ENCODE measurements at regions not wholly inside any gene's neighbourhood (a gene's known extent, or its start where the extent isn't known, plus 50 kb on each side); places are given as distances from the start of the nearest gene placed in this dataset.

DNA sequence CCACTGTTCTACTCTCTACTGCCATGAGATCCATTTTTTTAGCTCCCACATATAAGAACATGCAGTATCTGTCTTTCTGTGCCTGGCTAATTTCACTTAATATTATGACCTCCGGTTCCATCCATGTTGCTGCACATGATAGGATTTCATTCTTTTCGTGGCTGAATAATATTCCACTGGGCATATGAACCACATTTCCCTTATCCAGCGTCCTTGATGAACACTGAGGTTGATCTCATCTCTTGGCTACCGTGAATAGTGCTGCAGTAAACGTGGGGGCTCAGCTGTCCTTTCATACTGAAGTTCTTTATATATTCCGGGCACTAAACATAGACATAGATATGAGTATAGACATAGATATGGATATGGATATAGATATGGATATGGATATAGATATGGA, 109.3 kb upstream of the TNRC6C start:
- H3K9me3 ChIP-seq (ENCODE audit: control insufficient read depth, insufficient read depth, low read depth, low read length) = no peaks in the 10 kb centered on the region
- DNase-seq (ENCODE audit: low read depth in 2 of 2) = no peak
- no peaks in the 10 kb centered on the region for H4K20me1 ChIP-seq (ENCODE audit: control insufficient read depth, extremely low read depth, insufficient read depth, low read length)
- H2AFZ ChIP-seq (ENCODE audit: low read length) = no peak overlapping the region
- no peak overlapping the region for H3K9ac ChIP-seq (ENCODE audit: insufficient read depth, low read length)
- no peaks in the 10 kb centered on the region for H3K27me3 ChIP-seq (ENCODE audit: control insufficient read depth, insufficient read depth, low read length)
- H3K4me2 ChIP-seq (ENCODE audit: extremely low read depth, insufficient read depth, low read length) = no peak overlapping the region
- no peak overlapping the region for H3K27ac ChIP-seq (ENCODE audit: insufficient read depth, low read length)
- no peaks in the 10 kb centered on the region for H3K4me1 ChIP-seq (ENCODE audit: control insufficient read depth, extremely low read depth, insufficient read depth, low read length)
- no peak for TF ChIP-seq EZH2 (IDR thresholded peaks at IDR 0.05; ENCODE audit: low read length, missing control alignments)
- TF ChIP-seq, protein P1, sequence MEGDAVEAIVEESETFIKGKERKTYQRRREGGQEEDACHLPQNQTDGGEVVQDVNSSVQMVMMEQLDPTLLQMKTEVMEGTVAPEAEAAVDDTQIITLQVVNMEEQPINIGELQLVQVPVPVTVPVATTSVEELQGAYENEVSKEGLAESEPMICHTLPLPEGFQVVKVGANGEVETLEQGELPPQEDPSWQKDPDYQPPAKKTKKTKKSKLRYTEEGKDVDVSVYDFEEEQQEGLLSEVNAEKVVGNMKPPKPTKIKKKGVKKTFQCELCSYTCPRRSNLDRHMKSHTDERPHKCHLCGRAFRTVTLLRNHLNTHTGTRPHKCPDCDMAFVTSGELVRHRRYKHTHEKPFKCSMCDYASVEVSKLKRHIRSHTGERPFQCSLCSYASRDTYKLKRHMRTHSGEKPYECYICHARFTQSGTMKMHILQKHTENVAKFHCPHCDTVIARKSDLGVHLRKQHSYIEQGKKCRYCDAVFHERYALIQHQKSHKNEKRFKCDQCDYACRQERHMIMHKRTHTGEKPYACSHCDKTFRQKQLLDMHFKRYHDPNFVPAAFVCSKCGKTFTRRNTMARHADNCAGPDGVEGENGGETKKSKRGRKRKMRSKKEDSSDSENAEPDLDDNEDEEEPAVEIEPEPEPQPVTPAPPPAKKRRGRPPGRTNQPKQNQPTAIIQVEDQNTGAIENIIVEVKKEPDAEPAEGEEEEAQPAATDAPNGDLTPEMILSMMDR (conservative IDR thresholded peaks at IDR 0.05 in 1 of 2, IDR thresholded peaks at IDR 0.05 in 1 of 2; ENCODE audit: low read depth in 1 of 2, low read length in 2 of 2) = no peak
- no peaks in the 10 kb centered on the region for H3K36me3 ChIP-seq (ENCODE audit: control insufficient read depth, insufficient read depth, low read length)
- no peak overlapping the region for H3K4me3 ChIP-seq (replicated peaks in 1 of 4; ENCODE audit: control extremely low read depth in 1 of 4, insufficient read depth in 1 of 4, low read depth in 3 of 4, low read length in 4 of 4)
- no peaks in the 10 kb centered on the region for H3K79me2 ChIP-seq (ENCODE audit: control insufficient read depth, insufficient read depth, low read length)

DNA sequence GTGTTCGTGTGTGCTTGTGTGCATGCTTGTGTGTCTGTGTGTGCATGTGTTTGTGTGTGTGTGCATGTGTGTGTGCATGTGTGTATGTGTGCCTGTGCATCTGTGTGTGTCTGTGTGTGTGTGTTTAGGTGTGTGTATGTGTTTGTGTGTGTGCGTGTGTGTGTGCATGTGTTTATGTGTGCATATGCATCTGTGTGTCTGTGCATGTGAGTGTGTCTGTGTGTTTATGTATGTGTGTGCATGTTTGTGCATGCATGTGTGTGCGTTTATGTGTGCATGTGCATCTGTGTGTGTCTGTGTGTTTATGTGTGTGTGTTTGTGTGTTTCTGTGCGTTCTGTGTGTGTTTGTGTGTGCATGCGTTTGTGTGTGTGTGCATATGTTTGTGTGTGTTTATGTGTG, 106.6 kb upstream of the TNRC6C start:
- Histone ChIP-seq H3K9ac (ENCODE audit: insufficient read depth, low read length) (no peak overlapping the region), H3K4me1 (ENCODE audit: control insufficient read depth, extremely low read depth, insufficient read depth, low read length) (no peaks in the 10 kb centered on the region), H3K36me3 (ENCODE audit: control insufficient read depth, insufficient read depth, low read length) (no peaks in the 10 kb centered on the region), H2AFZ (ENCODE audit: low read length) (no peak overlapping the region), H4K20me1 (ENCODE audit: control insufficient read depth, extremely low read depth, insufficient read depth, low read length) (no peaks in the 10 kb centered on the region), H3K79me2 (ENCODE audit: control insufficient read depth, insufficient read depth, low read length) (no peaks in the 10 kb centered on the region), H3K27me3 (ENCODE audit: control insufficient read depth, insufficient read depth, low read length) (no peaks in the 10 kb centered on the region), H3K4me2 (ENCODE audit: extremely low read depth, insufficient read depth, low read length) (no peak overlapping the region), H3K27ac (ENCODE audit: insufficient read depth, low read length) (no peak overlapping the region), H3K9me3 (ENCODE audit: control insufficient read depth, insufficient read depth, low read depth, low read length) (no peaks in the 10 kb centered on the region), H3K4me3 (replicated peaks in 1 of 4; ENCODE audit: control extremely low read depth in 1 of 4, insufficient read depth in 1 of 4, low read depth in 3 of 4, low read length in 4 of 4) (no peak overlapping the region)
- DNase-seq (ENCODE audit: low read depth in 2 of 2) = no peak
- TF ChIP-seq EZH2 (IDR thresholded peaks at IDR 0.05; ENCODE audit: low read length, missing control alignments) = no peak
- TF ChIP-seq, protein P1 (conservative IDR thresholded peaks at IDR 0.05 in 1 of 2, IDR thresholded peaks at IDR 0.05 in 1 of 2; ENCODE audit: low read depth in 1 of 2, low read length in 2 of 2) = no peak

DNA sequence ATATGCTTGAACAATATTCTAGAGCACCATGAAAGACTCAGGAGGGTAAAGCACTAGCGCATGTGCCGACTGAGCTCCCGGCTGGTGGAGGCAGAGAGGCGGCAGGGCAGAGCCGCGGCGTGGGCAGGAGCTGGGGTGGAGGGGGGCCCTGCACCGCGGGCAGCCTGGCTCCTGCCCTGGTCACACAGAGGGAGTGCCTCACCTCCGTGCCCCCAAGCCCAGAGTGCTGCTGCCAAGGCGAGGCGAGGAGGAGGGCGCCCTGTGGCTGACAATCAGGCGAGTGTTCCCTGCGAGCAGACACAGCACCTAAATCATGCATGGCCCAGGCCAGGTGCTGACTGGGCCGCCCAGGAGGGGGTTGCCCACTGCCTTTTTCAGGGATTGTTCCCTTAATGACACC, 105.8 kb upstream of the TNRC6C start:
- no peaks in the 10 kb centered on the region for H3K79me2 ChIP-seq (ENCODE audit: control insufficient read depth, insufficient read depth, low read length)
- no peaks in the 10 kb centered on the region for H3K4me1 ChIP-seq (ENCODE audit: control insufficient read depth, extremely low read depth, insufficient read depth, low read length)
- no peak overlapping the region for H3K4me2 ChIP-seq (ENCODE audit: extremely low read depth, insufficient read depth, low read length)
- H3K4me3 ChIP-seq (replicated peaks in 1 of 4; ENCODE audit: control extremely low read depth in 1 of 4, insufficient read depth in 1 of 4, low read depth in 3 of 4, low read length in 4 of 4) = no peak overlapping the region
- H3K9me3 ChIP-seq (ENCODE audit: control insufficient read depth, insufficient read depth, low read depth, low read length) = no peaks in the 10 kb centered on the region
- DNase-seq (ENCODE audit: low read depth in 2 of 2) = no peak
- H3K36me3 ChIP-seq (ENCODE audit: control insufficient read depth, insufficient read depth, low read length) = no peaks in the 10 kb centered on the region
- H3K27me3 ChIP-seq (ENCODE audit: control insufficient read depth, insufficient read depth, low read length) = no peaks in the 10 kb centered on the region
- no peak overlapping the region for H3K9ac ChIP-seq (ENCODE audit: insufficient read depth, low read length)
- TF ChIP-seq, protein P1 (conservative IDR thresholded peaks at IDR 0.05 in 1 of 2, IDR thresholded peaks at IDR 0.05 in 1 of 2; ENCODE audit: low read depth in 1 of 2, low read length in 2 of 2) = no peak
- no peak for TF ChIP-seq EZH2 (IDR thresholded peaks at IDR 0.05; ENCODE audit: low read length, missing control alignments)
- no peak overlapping the region for H3K27ac ChIP-seq (ENCODE audit: insufficient read depth, low read length)
- H2AFZ ChIP-seq (ENCODE audit: low read length) = no peak overlapping the region
- no peaks in the 10 kb centered on the region for H4K20me1 ChIP-seq (ENCODE audit: control insufficient read depth, extremely low read depth, insufficient read depth, low read length)
